Eye (tissue), 1 donor: ENCODE measurements at regions not wholly inside any gene's neighbourhood (a gene's known extent, or its start where the extent isn't known, plus 50 kb on each side); places are given as distances from the start of the nearest gene placed in this dataset.

Experiments
- DNase-seq: peaks from one replicate; pipeline ENCODE4 v3.0.0-alpha.2; 2015

- no peak for DNase-seq
Measured at GRCh38 chr18:23350188-23350587, 102.9 kb upstream of the RIOK3 start.

DNA sequence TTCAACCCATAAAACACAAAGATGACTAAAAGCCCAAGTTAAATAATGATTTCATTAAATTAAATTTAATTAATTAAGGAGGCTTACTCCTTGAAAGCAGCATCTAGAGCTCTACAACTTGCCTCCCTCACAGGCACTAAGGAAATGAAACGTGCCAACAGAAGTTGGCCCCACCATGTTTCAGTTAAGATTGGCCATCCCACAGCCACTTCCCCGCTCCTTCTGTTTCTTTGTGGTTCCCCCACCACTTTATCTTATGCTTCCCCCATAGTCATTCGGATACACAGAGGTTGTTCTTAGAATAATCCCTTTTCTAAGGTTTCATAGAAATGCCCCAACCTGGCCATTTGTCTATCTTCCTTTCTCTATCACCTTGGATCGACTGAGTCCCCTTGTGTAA, 101.6 kb upstream of the RIOK3 start:
- no peak for DNase-seq

DNA sequence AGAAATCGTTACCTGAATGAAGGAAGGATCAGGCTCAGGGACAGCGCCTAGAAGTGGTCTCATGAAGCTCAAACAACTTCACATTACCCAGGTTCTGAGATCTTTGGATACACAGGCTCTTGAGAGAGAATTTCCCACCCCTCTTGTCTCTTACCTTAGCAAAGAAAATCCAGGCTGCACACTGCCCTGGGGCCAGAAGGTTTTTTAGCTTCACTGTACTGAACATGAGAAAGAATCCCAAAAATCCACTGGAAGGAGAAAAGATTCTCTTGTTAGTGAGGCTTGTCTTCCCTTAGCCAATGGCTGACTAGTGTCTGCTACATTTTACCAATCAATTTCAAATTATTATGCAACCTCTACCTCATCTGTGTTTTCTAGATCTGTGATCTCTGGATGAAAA, 101.0 kb upstream of the RIOK3 start:
- DNase-seq: no peak

- DNase-seq: no peak
Measured at GRCh38 chr18:23353459-23353858, 99.6 kb upstream of the RIOK3 start.

- no peak for DNase-seq
Measured at GRCh38 chr18:23354625-23355024, 98.5 kb upstream of the RIOK3 start.

DNA sequence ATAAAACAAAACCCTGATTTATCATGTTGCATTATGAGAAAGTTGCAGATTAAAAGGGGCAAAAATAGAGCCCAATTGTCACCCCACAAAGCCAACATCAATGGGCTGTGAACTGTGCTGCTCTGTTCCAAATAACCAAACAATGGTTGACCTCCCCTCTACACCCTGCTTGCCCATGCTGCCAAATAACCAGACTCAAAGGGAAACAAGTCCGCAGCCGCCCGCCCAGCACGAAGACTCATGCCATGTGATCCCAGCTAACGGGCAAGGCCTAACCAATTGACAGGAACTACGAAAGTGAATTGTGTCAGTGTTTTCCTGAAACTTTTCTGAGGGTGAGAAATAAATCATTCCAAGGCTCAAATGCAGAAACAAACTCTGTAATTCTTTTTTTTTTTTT, 97.9 kb upstream of the RIOK3 start:
- DNase-seq: no peak

DNA sequence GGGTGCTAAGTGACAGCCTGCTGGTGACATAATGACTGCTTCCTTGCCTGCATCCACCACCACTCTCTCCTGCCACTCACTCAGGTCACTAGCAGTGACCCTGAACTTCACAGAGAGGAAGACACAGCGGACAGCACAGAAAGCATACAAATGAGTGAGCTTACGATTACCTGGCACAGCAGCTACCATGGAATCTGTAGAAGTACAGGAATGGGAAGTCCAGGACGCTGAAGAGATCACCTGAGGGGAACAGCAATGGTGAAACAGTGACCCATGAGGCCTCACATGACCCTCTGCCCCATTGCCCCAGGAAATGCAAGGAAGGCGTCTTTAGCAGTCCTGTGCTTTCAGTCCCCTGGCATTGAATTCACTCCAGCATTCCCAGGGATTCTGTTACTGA, 96.7 kb upstream of the RIOK3 start:
- DNase-seq: no peak

DNA sequence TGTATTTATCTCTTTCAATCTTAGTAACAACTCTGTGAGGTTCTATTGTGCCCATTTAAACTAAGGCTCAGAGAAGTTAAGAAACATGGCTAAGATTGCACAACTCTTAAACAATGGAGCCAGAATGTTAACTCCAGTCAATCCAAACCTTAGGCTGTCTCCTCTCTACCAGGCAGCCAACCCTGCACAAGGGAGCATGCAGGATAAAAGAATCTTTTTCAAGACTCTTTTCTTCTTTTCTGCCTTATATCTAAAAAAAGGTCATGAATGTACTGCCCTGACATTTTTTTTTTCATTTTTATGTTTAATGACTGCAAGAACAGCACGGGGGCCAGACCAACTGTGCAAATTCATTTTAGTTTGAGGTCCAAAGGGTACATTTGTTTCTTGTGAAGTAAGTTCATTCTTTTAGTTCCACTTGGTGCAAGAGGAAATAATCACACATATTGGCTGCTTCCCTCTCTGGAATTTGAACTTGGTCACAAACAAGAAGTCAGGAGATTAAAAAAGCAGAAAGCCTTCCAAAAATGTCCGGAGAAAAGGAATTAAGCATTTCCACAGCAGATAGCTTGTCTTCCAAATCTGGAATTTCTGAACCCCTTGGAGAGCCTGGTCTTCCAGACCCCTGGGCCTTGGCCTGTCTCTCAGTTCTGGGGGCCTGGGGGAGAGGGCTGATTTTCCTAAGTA, 96.0 kb upstream of the RIOK3 start:
- DNase-seq: no peak

GRCh38 chr18:23357996-23358594, 95.0 kb upstream of the RIOK3 start:
- DNase-seq: peak; percentile 55

DNA sequence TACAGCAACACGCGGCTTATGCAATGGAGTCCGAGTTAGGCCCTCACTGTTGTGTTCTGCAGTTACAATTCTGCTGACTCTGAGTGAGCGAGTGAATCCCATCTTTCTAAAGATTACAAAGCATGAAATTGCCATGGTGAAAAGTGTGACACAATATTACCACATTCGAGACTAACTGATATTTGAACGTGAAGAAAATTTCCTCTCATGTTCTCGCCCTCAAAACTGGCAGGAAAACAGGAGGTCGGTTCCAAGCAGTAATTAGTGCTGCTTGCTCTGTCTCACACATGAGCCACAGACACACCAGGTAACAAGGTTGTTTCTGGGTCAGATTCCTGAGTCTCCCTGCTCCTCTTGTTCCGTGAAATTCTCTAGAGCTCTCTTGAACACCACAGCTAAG, 93.7 kb upstream of the RIOK3 start:
- DNase-seq: no peak

- no peak for DNase-seq
Measured at GRCh38 chr18:23363865-23364570, 89.1 kb upstream of the RIOK3 start.

GRCh38 chr18:23365602-23366001, 87.5 kb upstream of the RIOK3 start:
- DNase-seq: no peak

DNA sequence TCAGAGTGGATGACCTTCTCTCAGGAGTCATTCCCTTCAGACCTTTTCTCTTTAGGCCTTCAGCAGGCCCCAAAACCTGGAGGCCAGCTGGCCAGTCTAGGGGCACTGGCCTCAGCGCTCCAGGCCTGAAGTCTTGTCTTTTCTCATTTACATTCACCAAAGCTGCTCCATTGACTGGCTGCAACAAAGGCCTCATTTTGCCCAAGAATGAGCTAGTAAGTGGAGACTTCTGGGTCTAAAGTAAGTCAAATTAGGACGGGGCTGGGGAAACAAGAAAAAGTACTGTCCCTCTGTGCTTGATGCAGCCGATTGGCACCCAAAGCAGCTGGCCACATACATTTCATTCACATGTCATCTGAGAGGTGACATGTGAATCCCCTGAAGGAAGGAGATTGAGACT, 83.8 kb upstream of the RIOK3 start:
- no peak for DNase-seq

GRCh38 chr18:23373570-23373969, 79.5 kb upstream of the RIOK3 start:
- no peak for DNase-seq

DNA sequence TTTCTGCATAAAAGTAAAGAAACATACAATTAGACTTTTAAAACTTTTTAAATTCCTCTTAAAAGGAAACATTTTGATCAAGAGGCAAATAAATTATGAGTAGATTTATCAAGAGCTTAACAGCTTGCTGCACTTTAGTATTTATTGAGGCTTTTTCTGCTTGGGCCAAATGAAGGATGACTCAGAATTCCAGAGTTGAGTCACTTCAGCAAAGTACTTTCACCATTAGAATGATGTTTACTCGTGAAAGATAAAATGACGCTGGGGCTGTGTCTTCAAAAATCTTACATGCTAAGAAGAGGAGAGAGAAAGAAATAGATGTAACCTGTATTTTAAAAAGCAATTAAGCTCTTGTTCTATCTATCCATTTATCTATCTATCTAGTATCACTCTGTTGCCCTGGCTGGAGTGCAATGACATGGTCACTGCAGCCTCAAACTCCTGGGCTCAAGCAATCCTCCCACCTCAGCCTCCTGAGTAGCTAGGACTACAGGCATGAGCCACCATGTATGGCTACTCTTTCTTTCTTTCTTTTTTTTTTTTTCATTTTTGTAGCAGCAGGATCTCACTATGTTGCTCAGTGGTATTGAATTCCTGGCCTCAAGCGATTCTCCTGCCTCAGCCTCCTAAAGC, 75.3 kb upstream of the RIOK3 start:
- DNase-seq: no peak

- DNase-seq: no peak
Measured at GRCh38 chr18:23378302-23378686, 74.8 kb upstream of the RIOK3 start.

DNA sequence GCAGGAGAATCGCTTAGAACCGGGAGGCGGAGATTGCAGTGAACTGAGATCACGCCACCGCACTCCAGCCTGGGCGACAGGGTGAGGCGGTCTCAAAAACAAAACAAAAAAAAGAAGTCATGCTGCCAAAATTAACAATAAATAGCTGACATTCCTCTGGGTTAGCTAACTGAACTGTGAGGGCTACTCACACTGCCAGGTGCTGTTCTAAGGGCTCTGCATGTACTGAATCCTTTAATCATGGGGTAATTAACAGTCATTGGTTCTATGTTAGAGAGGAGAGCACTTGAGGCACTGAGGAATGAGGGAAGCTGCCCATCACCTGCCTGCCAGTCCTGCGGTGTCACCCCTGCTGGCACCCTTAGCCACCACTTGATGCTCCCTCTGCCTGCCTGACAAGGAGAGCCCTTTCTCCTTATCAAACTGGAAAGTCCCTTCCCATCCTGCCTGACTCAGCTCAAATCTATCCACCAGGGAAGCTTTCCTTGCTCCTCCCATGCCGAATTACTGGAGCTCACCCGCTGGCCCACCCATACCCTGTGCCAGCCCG, 73.0 kb upstream of the RIOK3 start:
- DNase-seq: no peak

DNA sequence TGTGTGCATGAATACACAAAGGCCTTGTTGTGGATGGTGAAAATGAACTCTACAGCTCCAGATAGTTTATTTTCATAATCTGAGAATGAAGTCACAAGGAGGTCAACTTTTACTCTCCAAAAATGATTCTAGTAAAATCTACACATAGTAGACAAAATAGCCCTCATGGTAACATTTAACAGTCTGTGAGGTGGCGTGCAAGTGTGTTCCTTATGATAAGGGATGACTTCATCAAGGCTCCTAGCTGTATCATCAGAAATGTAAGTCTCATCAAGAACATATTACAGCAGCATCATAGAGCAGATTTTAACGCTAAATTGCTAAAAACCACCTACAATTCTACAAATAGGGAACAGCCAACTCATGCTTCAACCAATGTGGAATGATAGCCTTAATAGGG, 72.3 kb upstream of the RIOK3 start:
- no peak for DNase-seq

DNA sequence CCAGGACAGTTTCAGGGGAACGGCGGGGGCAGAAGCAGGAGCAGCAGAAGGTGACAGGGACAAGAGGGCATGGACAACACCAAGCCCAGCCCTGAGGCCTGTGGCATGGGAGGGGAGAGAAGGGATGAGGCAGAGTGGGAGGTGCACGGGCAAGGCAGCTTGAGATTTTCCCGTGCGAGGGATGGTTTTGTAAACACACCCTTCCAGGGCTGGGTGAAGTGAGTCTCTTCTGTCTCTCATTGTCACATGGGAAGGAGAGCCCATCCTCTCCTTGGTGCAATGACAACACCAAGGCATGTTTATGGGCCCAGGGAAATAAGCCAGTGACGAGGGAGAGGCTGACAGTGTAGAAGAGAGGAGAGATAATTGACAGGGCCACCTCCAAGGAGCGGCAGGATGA, 69.6 kb upstream of the RIOK3 start:
- DNase-seq: no peak

DNA sequence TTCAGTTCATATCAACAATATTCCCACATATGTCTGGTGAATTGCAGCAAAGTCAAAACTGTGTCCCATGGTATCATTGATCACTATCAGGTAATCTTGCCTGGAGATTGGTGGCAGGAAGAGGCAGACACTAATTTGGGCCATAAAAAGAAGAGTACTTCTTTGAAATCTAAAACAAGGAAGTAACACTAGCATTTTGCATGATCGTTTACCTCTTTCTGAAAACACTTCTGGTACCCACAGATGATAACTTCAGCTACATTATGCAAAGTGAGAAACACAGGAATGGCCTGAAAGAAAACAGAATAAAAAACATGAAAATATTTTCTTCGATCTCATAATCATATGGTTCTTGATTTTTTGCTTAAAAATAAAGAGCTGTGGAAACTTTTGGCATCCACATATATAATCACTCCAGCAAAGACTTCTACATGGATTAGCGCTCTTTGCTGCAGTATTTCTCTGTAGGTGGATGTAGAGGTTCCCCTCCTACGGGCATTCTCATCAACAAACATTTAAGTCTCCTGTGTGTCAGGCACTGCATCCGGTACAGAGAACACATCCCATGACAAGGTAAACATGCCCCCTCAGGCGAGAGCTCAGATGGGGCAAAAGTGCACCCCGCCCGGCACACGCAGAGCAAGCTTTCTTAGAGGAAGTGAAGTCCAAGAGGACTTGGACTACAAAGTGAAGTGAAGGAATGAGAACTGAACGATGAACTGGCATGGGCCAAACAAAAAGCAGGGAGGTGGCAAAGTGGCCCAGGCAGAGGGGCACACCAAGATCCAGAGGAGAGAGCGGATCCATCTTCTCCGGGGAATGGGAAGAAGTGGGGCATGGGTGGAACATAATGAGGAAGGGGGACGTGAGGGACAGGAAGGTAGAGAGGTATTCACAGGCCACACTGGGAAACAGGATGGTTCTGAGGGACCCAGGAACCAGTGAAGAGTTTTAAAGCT, 68.0 kb upstream of the RIOK3 start:
- no peak for DNase-seq

DNA sequence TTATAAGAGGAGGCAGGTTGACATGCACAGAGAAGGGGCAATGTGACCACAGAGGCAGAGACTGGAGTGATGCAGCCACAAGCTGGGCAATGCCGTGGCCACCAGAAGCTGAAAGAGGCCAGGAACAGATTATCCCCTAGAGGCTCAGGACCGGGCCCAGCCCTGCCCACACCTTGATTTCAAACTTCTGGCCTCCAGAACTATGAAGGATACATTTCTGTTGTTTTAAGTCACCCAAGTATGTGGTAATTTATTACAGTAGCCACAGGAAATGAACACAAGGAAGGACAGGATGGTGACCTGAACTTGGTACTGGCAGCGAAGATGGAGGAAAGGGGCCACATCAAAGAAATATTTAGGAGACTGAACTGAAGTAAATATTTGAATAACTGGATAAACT, 66.8 kb upstream of the RIOK3 start:
- DNase-seq: no peak

DNA sequence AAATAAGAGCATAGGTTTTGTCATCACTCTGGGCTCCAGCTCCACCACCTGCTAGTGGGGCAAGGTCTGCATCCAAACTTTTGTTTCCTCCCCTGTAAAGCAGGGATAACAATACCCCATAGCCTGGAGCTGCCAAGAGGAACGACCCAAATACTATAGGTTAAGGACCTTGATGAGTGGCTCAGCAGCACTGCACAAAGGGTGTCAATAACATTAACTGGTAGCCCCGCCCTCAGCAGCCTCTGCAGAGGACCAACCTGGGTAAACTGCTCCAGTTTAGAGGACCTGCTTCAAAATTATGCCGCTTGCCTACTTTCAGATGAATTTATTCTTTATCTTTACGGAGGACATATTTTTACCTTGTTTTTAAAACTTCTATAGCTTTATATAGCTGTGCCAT, 65.8 kb upstream of the RIOK3 start:
- DNase-seq: no peak

DNA sequence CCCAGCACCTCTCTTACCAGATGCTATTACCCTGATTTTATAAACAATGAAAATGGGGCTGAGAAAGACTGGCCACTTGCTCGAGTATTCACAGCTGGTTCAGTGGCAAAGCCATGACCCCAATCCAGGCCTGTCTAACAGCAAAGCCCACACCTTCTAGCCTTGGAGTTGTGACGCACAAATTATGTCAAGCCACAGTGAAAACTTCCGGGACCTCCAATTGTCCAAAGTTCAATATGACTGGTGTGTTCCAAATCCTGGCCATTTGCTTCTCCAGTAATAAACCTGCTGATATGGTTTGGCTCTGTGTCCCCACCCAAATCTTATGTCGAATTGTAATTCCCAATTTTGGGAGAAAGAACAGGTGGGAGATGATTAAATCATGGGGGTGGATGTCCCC, 64.7 kb upstream of the RIOK3 start:
- DNase-seq: no peak
